ENCODE measurements at regions not wholly inside any gene's neighbourhood (a gene's known extent, or its start where the extent isn't known, plus 50 kb on each side); places are given as distances from the start of the nearest gene placed in this dataset.

GRCh38 chr4:57190601-57191481 is 80.7 kb upstream of the IGFBP7 start:
- 60 to 61% methylated on average over 12 of the region's 12 CpGs for WGBS, 2 donors
- TF ChIP-seq CTCF (IDR thresholded peaks at IDR 0.05; ENCODE audit: control extremely low read depth, extremely low read depth) = no peak
- H3K9ac ChIP-seq (ENCODE audit: insufficient read depth in 1 of 2, low read length in 2 of 2) = no peak overlapping the region
- H3K27ac ChIP-seq (ENCODE audit: low read depth in 1 of 2, low read length in 1 of 2) = no peak overlapping the region
- no peaks in the 10 kb centered on the region for H3K36me3 ChIP-seq (ENCODE audit: control insufficient read depth in 4 of 4, insufficient read depth in 4 of 4, low read length in 4 of 4)
- no peak overlapping the region for H3K4me3 ChIP-seq
- peaks cover 0 to 21% (median 3%) of the 10 kb centered on the region in 5 donors for H3K4me1 ChIP-seq (ENCODE audit: control insufficient read depth in 5 of 5, insufficient read depth in 5 of 5, low read length in 5 of 5)
- no peaks in the 10 kb centered on the region for H3K27me3 ChIP-seq (ENCODE audit: control insufficient read depth in 3 of 3, insufficient read depth in 3 of 3, low read length in 2 of 3)
- DNase-seq (peak in 2 of 3 donors; percentile 39 to 47), ATAC-seq (ENCODE audit: insufficient read depth, low FRiP score) (no peak)
- H3K9me3 ChIP-seq (ENCODE audit: control insufficient read depth in 4 of 4, insufficient read depth in 3 of 4, low read length in 3 of 4) = peaks cover 0 to 5% (median 0%) of the 10 kb centered on the region in 4 donors

- Histone ChIP-seq H3K9me3 (ENCODE audit: control insufficient read depth in 4 of 4, insufficient read depth in 3 of 4, low read length in 3 of 4) (no peaks in the 10 kb centered on the region), H3K9ac (ENCODE audit: insufficient read depth in 1 of 2, low read length in 2 of 2) (no peak overlapping the region)
- TF ChIP-seq CTCF (IDR thresholded peaks at IDR 0.05; ENCODE audit: control extremely low read depth, extremely low read depth) = no peak
Measured at GRCh38 chr4:57187246-57187645, 77.1 kb upstream of the IGFBP7 start.

GRCh38 chr4:57184378-57185029 is 74.3 kb upstream of the IGFBP7 start:
- 94 to 96% methylated on average over 18 of the region's 18 CpGs for WGBS, 2 donors
- H3K9ac ChIP-seq (ENCODE audit: insufficient read depth in 1 of 2, low read length in 2 of 2) = no peak overlapping the region
- H3K4me3 ChIP-seq = no peak overlapping the region
- ATAC-seq (ENCODE audit: insufficient read depth, low FRiP score) (no peak), DNase-seq (no peak)
- no peak for TF ChIP-seq CTCF (IDR thresholded peaks at IDR 0.05; ENCODE audit: control extremely low read depth, extremely low read depth)
- no peaks in the 10 kb centered on the region for H3K27me3 ChIP-seq (ENCODE audit: control insufficient read depth in 3 of 3, insufficient read depth in 3 of 3, low read length in 2 of 3)
- H3K4me1 ChIP-seq (ENCODE audit: control insufficient read depth in 5 of 5, insufficient read depth in 5 of 5, low read length in 5 of 5) = no peaks in the 10 kb centered on the region
- H3K9me3 ChIP-seq (ENCODE audit: control insufficient read depth in 4 of 4, insufficient read depth in 3 of 4, low read length in 3 of 4) = no peaks in the 10 kb centered on the region
- H3K27ac ChIP-seq (ENCODE audit: low read depth in 1 of 2, low read length in 1 of 2) = no peak overlapping the region
- no peaks in the 10 kb centered on the region for H3K36me3 ChIP-seq (ENCODE audit: control insufficient read depth in 4 of 4, insufficient read depth in 4 of 4, low read length in 4 of 4)

More at GRCh38 chr4:57187246-57187645, 77.1 kb upstream of the IGFBP7 start:
- no peaks in the 10 kb centered on the region for H3K27me3 ChIP-seq (ENCODE audit: control insufficient read depth in 3 of 3, insufficient read depth in 3 of 3, low read length in 2 of 3)
- 55 to 59% methylated on average over 4 of the region's 4 CpGs for WGBS, 2 donors
- no peaks in the 10 kb centered on the region for H3K36me3 ChIP-seq (ENCODE audit: control insufficient read depth in 4 of 4, insufficient read depth in 4 of 4, low read length in 4 of 4)
- peaks cover 0 to 21% (median 0%) of the 10 kb centered on the region in 5 donors for H3K4me1 ChIP-seq (ENCODE audit: control insufficient read depth in 5 of 5, insufficient read depth in 5 of 5, low read length in 5 of 5)
- no peak overlapping the region for H3K27ac ChIP-seq (ENCODE audit: low read depth in 1 of 2, low read length in 1 of 2)
- no peak for DNase-seq
- no peak overlapping the region for H3K4me3 ChIP-seq
- peak; percentile 48 for ATAC-seq (ENCODE audit: insufficient read depth, low FRiP score)
